MM.1S (cell line): ENCODE measurements at regions not wholly inside any gene's neighbourhood (a gene's known extent, or its start where the extent isn't known, plus 50 kb on each side); places are given as distances from the start of the nearest gene placed in this dataset.
"Not testable (repeated sequence)": the region's sequence is repeated elsewhere in the genome, so short reads cannot be mapped to it uniquely, and the experiment has no call there.

ENCODE experiments used
- DNase-seq: peaks from one replicate; pipeline ENCODE4 v3.0.0-alpha.2; 2015
- H2AFZ ChIP-seq: fragments of 300-600 bp; sonication (generic); 2 replicates; pipeline ENCODE4 v1.6.0; 2016; ENCODE audit warnings: antibody characterized with exemption, low read length
- H3F3A ChIP-seq: fragments of 300-600 bp; sonication (generic); 2 replicates; pipeline ENCODE4 v1.6.1; 2016; ENCODE audit warnings: mild to moderate bottlenecking, antibody characterized with exemption, low read length, moderate library complexity, mixed read lengths; ENCODE audit not compliant: insufficient read depth
- H3K27ac ChIP-seq: fragments of 300-600 bp; sonication (generic); 2 replicates; pipeline ENCODE4 v1.5.1; 2016; ENCODE audit warnings: mild to moderate bottlenecking, low read length
- H3K27me3 ChIP-seq: fragments of 300-600 bp; sonication (generic); replicated peaks from 2 replicates; pipeline ENCODE4 v1.6.0; 2016; ENCODE audit warnings: low read length; ENCODE audit not compliant: insufficient read depth
- H3K36me3 ChIP-seq: fragments of 300-600 bp; sonication (generic); replicated peaks from 2 replicates; pipeline ENCODE4 v1.6.1; 2016; ENCODE audit warnings: mild to moderate bottlenecking, low read length, mixed read lengths; ENCODE audit not compliant: insufficient read depth
- H3K4me1 ChIP-seq: fragments of 300-600 bp; sonication (generic); 2 replicates; pipeline ENCODE4 v1.6.1; 2016; ENCODE audit warnings: low read length, mixed read lengths
- H3K4me2 ChIP-seq: fragments of 300-600 bp; sonication (generic); 2 replicates; pipeline ENCODE4 v1.6.0; 2016; ENCODE audit warnings: low read depth, low read length
- H3K4me3 ChIP-seq: fragments of 300-600 bp; sonication (generic); 2 replicates; pipeline ENCODE4 v1.5.1; 2016; ENCODE audit warnings: low read length, mixed read lengths
- H3K79me2 ChIP-seq: fragments of 300-600 bp; sonication (generic); 2 replicates; pipeline ENCODE4 v1.6.1; 2016; ENCODE audit warnings: mixed run types, low read length, mixed read lengths
- H3K9ac ChIP-seq: fragments of 300-600 bp; sonication (generic); 2 replicates; pipeline ENCODE4 v1.6.1; 2016; ENCODE audit warnings: low read length, mixed read lengths
- H3K9me2 ChIP-seq: fragments of 300-600 bp; sonication (generic); replicated peaks from 2 replicates; pipeline ENCODE4 v1.6.1; 2016; ENCODE audit warnings: mild to moderate bottlenecking, low read length, mixed read lengths; ENCODE audit not compliant: insufficient read depth
- H3K9me3 ChIP-seq: fragments of 300-600 bp; sonication (generic); replicated peaks from 2 replicates; pipeline ENCODE4 v1.6.1; 2016; ENCODE audit warnings: mild to moderate bottlenecking, low read length, mixed read lengths; ENCODE audit not compliant: insufficient read depth
- H4K20me1 ChIP-seq: fragments of 300-600 bp; sonication (generic); 2 replicates; pipeline ENCODE4 v1.6.1; 2016; ENCODE audit warnings: mild to moderate bottlenecking, low read length, moderate library complexity, mixed read lengths; ENCODE audit not compliant: insufficient read depth
- EZH2 ChIP-seq: fragments of 300-600 bp; sonication (generic); optimal IDR thresholded peaks from 2 replicates; pipeline ENCODE3; 2017; ENCODE audit warnings: low read depth, mild to moderate bottlenecking, antibody characterized with exemption, low read length, mixed read lengths
- EZH2phosphoT487 ChIP-seq: fragments of 300-600 bp; sonication (generic); IDR thresholded peaks from 2 replicates; pipeline ENCODE4 v1.6.1; 2018; ENCODE audit warnings: antibody characterized with exemption, low read length
- TF ChIP-seq, protein P1 (sequence below): fragments of 300-600 bp; sonication (generic); IDR thresholded peaks from 2 replicates; pipeline ENCODE4 v1.5.1; 2016; ENCODE audit warnings: antibody characterized with exemption, low read length, mixed read lengths

DNA sequence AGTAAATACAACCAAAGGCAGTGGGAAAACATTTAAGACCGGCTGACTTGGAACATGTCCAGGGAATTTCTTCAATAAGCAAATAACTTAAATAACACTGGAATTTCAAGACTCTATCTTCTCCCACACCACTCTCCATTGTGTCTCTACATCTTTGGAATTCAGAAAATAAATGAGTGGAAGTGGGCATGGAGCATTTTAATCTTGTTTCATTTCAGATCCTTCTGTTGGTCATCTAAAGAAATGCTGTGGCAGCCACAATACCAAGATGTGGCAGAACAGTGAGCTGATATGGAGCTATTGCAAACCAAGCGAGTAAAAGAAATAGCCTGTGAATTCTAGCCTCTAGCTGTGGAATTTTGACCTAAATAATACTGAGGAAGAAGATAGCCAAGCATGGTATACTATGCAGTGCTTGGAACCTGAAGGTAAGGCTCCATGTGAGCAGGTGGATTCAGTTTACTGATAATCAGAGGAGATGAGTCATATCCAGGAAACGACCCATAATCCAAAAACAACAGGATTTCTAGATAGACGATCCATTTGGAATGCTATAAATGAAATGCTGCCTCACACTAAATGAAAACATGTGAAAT, 157.1 kb upstream of the SCN7A start:
- DNase-seq = no peak
- H3K9me3 ChIP-seq = no peaks in the 10 kb centered on the region
- H3K9me2 ChIP-seq = no peaks in the 10 kb centered on the region
- H3K27me3 ChIP-seq = no peaks in the 10 kb centered on the region
- no peak for TF ChIP-seq EZH2phosphoT487
- TF ChIP-seq, protein P1, sequence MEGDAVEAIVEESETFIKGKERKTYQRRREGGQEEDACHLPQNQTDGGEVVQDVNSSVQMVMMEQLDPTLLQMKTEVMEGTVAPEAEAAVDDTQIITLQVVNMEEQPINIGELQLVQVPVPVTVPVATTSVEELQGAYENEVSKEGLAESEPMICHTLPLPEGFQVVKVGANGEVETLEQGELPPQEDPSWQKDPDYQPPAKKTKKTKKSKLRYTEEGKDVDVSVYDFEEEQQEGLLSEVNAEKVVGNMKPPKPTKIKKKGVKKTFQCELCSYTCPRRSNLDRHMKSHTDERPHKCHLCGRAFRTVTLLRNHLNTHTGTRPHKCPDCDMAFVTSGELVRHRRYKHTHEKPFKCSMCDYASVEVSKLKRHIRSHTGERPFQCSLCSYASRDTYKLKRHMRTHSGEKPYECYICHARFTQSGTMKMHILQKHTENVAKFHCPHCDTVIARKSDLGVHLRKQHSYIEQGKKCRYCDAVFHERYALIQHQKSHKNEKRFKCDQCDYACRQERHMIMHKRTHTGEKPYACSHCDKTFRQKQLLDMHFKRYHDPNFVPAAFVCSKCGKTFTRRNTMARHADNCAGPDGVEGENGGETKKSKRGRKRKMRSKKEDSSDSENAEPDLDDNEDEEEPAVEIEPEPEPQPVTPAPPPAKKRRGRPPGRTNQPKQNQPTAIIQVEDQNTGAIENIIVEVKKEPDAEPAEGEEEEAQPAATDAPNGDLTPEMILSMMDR = no peak
- no peak for TF ChIP-seq EZH2
- no peak overlapping the region for H3K9ac ChIP-seq
- no peak overlapping the region for H3K4me3 ChIP-seq
- H2AFZ ChIP-seq = no peak overlapping the region
- H3K79me2 ChIP-seq = no peaks in the 10 kb centered on the region
- H3F3A ChIP-seq = no peaks in the 10 kb centered on the region
- no peaks in the 10 kb centered on the region for H3K36me3 ChIP-seq
- H3K4me1 ChIP-seq = no peaks in the 10 kb centered on the region
- H3K27ac ChIP-seq = no peak overlapping the region
- no peaks in the 10 kb centered on the region for H4K20me1 ChIP-seq
- no peak overlapping the region for H3K4me2 ChIP-seq

DNA sequence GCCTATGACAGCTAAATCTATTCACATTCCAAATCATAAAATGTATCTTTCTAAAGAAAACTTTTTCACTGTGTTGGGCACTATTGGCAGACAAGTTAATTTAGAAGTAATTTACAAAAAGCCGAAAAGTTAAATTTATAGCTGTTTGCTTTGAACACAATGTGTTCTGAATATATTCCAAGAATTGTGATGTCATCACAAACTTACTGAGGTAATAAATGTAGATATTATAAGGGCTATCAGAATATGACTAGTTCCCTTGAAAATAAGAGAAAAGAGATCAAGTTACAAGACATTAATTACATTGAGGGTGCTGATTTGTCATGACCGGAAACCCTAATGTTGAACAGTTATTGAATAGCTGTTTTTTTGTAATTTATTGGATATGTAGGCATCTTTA, 153.9 kb upstream of the SCN7A start:
- H2AFZ ChIP-seq = no peak overlapping the region
- DNase-seq = no peak
- no peaks in the 10 kb centered on the region for H3K79me2 ChIP-seq
- TF ChIP-seq EZH2 (no peak), EZH2phosphoT487 (no peak)
- TF ChIP-seq, protein P1 = no peak
- no peaks in the 10 kb centered on the region for H3K9me3 ChIP-seq
- H3K9me2 ChIP-seq = no peaks in the 10 kb centered on the region
- no peaks in the 10 kb centered on the region for H3F3A ChIP-seq
- H3K36me3 ChIP-seq = no peaks in the 10 kb centered on the region
- no peak overlapping the region for H3K9ac ChIP-seq
- H3K27ac ChIP-seq = no peak overlapping the region
- H3K4me1 ChIP-seq = no peaks in the 10 kb centered on the region
- no peak overlapping the region for H3K4me2 ChIP-seq
- H3K27me3 ChIP-seq = no peaks in the 10 kb centered on the region
- H4K20me1 ChIP-seq = no peaks in the 10 kb centered on the region
- no peak overlapping the region for H3K4me3 ChIP-seq

DNA sequence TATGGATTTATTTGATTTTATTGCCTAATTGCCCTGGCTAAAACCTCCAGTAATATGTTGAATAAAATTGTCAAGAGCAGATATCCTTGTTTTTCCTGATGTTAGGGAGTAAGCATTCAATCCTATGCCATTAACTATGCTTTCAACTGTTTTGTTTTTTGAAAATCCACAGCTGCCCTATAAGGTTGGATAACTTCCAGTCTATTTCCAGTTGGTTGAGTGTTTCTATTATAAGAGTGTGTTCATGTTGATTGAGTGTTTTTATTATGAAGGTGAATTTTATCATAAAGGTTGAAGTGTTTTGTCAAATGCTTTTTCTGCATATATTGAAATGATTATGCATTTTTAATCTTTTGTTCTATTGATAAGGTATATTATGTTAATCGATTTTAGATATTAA, 149.9 kb upstream of the SCN7A start:
- Histone ChIP-seq H3K27ac (no peak overlapping the region), H3K9me3 (no peaks in the 10 kb centered on the region), H3K9me2 (no peaks in the 10 kb centered on the region), H3K9ac (no peak overlapping the region), H3F3A (no peaks in the 10 kb centered on the region), H3K4me3 (no peak overlapping the region), H3K36me3 (no peaks in the 10 kb centered on the region), H2AFZ (no peak overlapping the region), H4K20me1 (no peaks in the 10 kb centered on the region), H3K4me2 (no peak overlapping the region), H3K27me3 (no peaks in the 10 kb centered on the region), H3K4me1 (no peaks in the 10 kb centered on the region), H3K79me2 (no peaks in the 10 kb centered on the region)
- no peak for DNase-seq
- TF ChIP-seq, protein P1 = no peak
- TF ChIP-seq EZH2phosphoT487 (no peak), EZH2 (no peak)

DNA sequence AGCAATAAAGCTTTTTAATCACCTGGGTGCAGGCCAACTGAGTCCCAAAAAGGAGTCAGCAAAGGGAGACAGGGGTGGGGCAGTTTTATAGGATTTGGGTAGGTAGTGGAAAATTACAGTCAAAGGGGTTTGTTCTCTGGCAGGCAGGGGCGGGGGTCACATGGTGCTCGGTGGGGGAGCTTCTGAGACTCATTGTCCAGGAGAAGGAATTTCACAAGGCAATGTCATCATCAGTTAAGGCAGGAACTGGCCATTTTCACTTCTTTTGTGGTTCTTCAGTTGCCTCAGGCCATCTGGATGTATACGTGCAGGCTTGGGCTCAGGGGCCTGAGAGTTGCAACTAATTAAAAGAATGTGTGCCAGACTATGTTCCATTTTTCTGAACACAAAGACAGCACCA, 147.5 kb upstream of the SCN7A start:
- H3K9me2 ChIP-seq, H4K20me1 ChIP-seq, H3K9me3 ChIP-seq, H3F3A ChIP-seq, H3K9ac ChIP-seq, H2AFZ ChIP-seq, H3K27me3 ChIP-seq, H3K36me3 ChIP-seq, H3K4me1 ChIP-seq, H3K79me2 ChIP-seq, H3K4me2 ChIP-seq, DNase-seq, H3K4me3 ChIP-seq, H3K27ac ChIP-seq: not testable (repeated sequence)
